Activated T-cell treated with anti-CD3 and anti-CD28 coated beads for 1 hour (primary cell): ENCODE measurements at regions not wholly inside any gene's neighbourhood (a gene's known extent, or its start where the extent isn't known, plus 50 kb on each side); places are given as distances from the start of the nearest gene placed in this dataset.

Experiments used
- DNase-seq: peaks from one replicate; pipeline ENCODE4 v3.0.0-alpha.2; 2020; ENCODE audit warnings: low read depth

GRCh38 chr14:101405171-101405883 is 156.0 kb upstream of the DIO3 start:
- no peak for DNase-seq

GRCh38 chr14:101406921-101407320 is 154.4 kb upstream of the DIO3 start:
- DNase-seq: no peak

- DNase-seq: no peak
Measured at GRCh38 chr14:101407328-101407727, 154.0 kb upstream of the DIO3 start.

DNA sequence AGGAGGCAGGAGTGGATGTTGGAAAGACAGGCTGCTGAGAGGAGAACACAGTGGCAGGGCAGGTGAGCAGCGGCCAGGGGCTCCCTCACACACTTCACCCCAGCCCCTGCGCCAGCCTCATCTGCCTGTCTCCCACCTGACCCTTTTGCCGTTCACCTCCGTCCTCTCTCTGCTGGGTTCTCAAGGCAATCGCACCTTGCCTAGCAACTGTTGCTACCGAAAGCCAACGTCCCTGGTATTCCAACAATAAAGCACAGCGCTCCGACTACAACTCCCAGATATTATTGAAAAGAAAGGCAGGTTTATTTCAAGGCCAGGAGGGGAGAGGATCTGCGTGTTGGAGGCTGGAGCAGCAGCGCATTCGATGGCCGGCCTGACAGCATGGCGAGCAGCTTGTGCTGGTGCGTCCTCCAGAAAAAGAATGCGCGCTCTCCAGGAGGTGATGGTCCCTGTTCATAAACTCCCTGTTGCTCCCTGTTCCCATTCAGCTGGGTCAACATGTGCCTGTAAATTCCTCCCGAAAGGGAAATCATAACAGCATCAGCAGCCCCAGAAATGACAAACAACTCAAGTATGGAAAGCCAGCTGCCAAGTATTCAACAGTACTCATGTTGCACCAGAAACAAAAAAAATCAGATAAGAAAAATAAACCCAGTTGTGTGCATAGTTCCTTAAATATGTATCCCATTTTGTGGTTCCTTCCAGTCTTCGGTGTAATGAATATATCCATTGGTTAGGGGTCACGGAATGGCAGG is 153.0 kb upstream of the DIO3 start:
- no peak for DNase-seq

DNA sequence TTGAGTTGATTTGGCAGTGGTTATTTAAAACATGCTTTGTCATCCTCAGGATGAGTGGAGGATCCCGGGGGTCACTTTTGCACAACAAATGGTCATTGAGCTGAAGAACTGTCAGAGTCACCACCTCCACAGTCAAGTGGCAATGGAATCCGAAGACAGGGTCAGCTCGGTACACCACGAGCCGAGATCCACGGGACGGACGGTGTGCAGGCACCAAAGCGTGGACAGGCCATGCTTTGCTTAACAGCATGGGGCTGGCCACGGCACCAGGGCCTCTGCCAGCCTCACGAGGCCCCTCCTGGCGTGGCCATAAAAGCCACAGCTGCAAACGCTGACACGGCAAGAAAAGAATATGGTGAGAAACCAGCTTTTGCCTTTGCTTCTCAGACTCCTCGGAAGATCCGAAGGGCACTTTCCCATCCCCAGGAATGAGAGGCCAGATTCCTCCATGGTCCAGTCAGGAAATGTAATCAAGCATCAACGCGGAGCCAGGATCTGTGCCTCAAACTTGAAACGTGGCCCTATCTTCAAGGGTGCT is 152.2 kb upstream of the DIO3 start:
- no peak for DNase-seq

GRCh38 chr14:101410126-101410525 is 151.2 kb upstream of the DIO3 start:
- DNase-seq: no peak

- no peak for DNase-seq
Measured at GRCh38 chr14:101411151-101411550, 150.1 kb upstream of the DIO3 start.

- no peak for DNase-seq
Measured at GRCh38 chr14:101411779-101412178, 149.5 kb upstream of the DIO3 start.

DNA sequence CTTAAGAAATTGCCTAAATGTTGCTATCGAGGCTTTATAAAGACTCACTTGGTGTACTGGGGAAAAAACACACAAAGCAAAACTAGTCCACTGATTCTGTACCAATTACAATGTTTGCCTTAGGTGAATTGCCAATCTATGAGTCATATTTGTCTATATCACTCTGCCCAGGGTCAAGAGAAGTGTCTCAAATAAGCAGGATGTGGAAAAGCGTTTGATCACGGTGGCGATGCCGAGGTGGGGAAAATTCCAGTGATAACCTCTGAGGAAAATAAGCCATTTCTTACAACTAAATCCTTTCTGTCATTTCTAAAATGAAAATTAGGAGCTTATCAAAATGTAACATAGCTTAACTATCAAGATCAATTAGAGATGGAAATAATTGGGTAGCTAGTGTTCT is 148.6 kb upstream of the DIO3 start:
- no peak for DNase-seq

GRCh38 chr14:101417434-101417833 is 143.9 kb upstream of the DIO3 start:
- no peak for DNase-seq

DNA sequence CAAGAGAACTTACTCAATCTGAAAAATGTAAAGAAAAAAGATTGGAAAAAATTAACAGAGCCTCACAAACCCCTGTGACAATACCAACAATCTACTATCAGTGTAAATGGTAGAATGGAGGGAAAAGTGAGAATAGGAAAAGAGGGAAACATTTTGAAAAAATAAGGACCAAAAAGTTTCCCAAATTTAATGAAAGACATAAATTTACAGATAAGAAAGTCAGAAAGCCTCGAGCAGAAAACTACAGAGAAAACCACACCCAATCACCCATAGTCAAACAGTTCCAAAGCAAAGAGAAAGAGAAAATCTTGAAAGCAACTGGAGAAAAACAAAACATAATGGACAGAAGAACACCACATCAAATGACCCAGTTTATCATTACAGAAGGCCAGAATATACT is 142.7 kb upstream of the DIO3 start:
- DNase-seq: no peak

GRCh38 chr14:101426466-101426865 is 134.8 kb upstream of the DIO3 start:
- no peak for DNase-seq

DNA sequence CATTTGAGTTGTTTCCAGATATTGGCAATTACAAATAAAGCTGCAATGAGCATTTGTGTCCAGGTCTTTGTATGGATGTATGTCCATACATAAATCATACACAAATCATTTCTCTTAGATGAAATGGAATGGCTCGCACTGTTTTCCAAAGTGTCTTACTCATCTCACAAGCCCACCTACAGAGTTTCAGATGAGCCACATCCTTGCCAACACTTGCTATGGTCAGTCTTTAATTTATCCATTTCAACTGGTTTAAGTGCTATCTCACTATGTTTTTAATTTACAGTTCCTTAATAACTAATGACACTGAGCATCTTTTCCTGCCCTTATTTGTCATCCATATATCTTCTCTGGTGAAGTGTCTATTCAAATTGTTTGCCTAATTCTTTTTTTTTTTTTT is 132.9 kb upstream of the DIO3 start:
- no peak for DNase-seq

DNA sequence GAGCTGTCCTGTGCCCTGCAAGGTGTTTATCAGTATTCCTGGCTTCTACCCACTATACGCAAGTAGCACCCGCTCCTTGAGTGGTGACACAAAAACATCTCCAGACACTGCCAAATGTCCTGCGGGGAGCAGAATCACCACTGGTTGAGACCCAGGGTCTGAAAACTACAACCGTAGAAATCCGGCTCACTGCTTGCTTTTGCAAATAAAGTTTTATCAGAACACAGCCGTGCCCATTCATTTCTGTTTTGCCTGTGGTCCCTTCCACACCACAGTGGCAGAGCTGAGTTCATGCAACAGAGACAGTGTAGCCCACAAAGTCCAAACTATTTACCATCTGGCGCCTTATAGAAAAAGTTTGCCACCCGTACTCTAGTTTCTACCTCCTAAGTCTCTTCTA is 125.7 kb upstream of the DIO3 start:
- DNase-seq: no peak

- DNase-seq: no peak
Measured at GRCh38 chr14:101439023-101439422, 122.3 kb upstream of the DIO3 start.

- DNase-seq: no peak
Measured at GRCh38 chr14:101440496-101440895, 120.8 kb upstream of the DIO3 start.

DNA sequence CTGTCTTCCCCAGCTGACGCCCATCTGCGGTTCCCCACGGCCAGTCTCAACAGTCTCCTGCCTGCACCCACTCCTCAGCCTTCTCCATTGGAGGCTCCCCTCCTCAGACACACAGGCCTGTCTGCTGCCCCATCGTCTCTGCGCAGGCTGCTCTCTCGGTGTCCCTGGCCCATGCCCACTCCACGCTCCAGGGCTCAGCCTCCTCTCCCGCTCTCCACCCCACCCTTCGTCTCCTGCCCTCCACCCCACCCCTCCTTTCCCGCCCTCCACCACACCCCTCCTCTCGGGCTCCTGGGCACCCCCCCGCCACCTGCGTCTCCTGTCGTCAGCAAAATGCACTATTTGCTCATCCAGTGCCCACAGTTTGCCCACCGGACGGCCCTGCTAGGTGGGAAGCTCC is 119.6 kb upstream of the DIO3 start:
- no peak for DNase-seq

- DNase-seq: peak; percentile 21
Measured at GRCh38 chr14:101442451-101442850, 118.8 kb upstream of the DIO3 start.

- no peak for DNase-seq
Measured at GRCh38 chr14:101444116-101444515, 117.2 kb upstream of the DIO3 start.

GRCh38 chr14:101445278-101445677 is 116.0 kb upstream of the DIO3 start:
- no peak for DNase-seq

DNA sequence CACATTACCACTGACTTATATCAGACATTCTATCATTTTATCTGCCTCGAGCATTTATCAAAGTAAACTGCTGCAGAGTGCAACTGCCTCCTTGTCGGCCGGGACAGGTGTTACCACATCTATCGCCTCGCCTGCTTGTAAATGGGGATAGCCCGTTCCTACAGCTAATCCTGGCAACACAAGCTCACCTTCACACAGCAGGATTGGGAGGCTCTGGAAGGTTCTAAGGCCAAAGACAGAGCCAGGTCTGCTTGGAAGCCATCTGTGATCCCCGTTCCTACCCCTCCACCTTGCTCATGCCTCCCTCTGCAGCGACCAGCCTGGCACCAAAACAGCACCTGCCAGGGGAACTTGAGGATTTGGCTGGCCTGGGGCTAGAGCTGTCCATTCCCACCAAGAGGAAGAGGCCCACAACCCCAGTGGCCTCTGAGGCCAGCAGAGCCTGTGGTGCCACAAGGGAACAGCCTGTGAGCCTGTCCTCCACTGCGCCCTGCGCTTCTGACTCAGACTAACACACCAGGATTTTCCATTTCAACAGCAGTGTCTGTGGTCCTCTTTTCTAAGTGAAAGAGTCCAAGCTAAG is 114.8 kb upstream of the DIO3 start:
- no peak for DNase-seq

DNA sequence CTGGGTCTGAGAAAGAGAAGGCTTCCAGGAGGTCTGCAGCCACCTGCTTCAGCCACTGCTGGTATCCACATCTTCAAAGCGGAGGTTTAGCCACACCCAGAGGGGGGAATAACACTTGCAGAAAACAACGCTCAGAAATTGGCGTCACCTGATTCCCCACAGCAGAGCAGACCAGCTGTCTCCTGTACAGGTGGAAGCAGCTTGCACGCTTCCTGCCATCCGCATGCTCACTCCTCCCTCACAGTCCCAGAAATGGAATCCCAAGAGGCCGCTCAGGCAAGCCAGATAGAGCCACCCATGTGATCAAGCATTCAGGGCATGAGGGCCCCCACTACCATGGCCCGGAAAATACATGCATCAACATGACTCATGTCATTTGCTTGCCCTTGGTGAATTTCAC is 112.2 kb upstream of the DIO3 start:
- DNase-seq: no peak

DNA sequence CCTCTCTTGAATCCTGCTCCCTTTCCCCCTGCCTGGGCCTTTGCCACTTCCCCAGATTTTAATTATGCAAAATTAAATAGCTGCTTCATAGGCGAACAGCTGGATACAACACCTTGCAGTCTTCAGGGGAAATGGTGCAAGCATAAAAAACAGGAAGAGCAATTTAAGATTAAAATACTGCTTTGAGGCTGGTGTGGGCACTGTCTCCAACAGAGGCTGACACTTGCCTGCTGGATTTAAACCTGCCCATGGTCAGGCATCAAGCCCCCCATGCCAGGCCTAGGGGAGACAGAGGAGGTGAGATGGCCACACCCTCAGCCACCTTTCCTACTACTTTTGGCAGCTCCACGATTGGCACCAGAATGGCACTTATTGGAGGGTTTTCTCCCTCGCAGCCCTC is 110.1 kb upstream of the DIO3 start:
- DNase-seq: no peak
